ENCODE measurements at regions not wholly inside any gene's neighbourhood (a gene's known extent, or its start where the extent isn't known, plus 50 kb on each side); places are given as distances from the start of the nearest gene placed in this dataset.

DNA sequence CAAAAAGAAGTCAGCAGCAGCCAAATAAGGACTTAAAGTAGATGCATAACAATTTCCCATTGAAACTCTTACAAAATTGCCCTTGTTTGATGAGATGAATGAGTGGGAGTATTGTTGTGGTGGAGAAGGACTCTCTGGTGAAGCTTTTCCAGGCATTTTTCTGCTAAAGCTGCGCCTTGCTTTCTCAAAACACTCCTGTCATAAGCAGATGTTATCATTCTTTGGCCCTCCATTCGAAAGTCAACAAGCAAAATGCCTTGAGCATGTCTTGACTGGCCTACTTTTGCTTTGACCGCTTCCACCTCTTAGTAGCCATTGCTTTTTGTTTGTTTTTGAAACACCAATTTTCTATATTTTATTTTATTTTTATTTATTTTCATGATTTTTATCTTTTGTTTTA is 340.9 kb upstream of the FGF13 start:
- H4K20me1 ChIP-seq (ENCODE audit: insufficient read depth, low read length), result no peaks in the 10 kb centered on the region
- FAIRE-seq, result no peak
- in situ Hi-C loops (cut with HindIII; ENCODE audit: extremely low pct_ligation_motif_present, low pct_unique_long_range_greater_than_20kb), result no loop called here
- no peak overlapping the region for H3K4me3 ChIP-seq (replicated peaks in 1 of 3; ENCODE audit: insufficient read depth in 1 of 3, low read depth in 2 of 3, low read length in 3 of 3)
- no peak overlapping the region for H3K4me2 ChIP-seq (ENCODE audit: low read depth, low read length)
- POLR2A ChIA-PET, result no interaction called here
- 27% methylated on average over 3 of the region's 3 CpGs for WGBS (ENCODE audit: low lambda C conversion rate)
- DNase-seq (ENCODE audit: low spot score), result no peak
- no peak for TF ChIP-seq ZSCAN30 (CRISPR knock-in tag; IDR thresholded peaks at IDR 0.05)
- no peak for TF ChIP-seq HMG20A (CRISPR knock-in tag; IDR thresholded peaks at IDR 0.05; ENCODE audit: borderline replicate concordance)
- no peak for TF ChIP-seq HOXA9 (CRISPR knock-in tag; IDR thresholded peaks at IDR 0.05; ENCODE audit: borderline replicate concordance)
- H3K27me3 ChIP-seq (ENCODE audit: control insufficient read depth in 1 of 2, insufficient read depth in 2 of 2, low read length in 2 of 2), result no peaks in the 10 kb centered on the region
- no peaks in the 10 kb centered on the region for H3K36me3 ChIP-seq (replicated peaks in 1 of 2; ENCODE audit: control insufficient read depth in 1 of 2, insufficient read depth in 2 of 2, low read length in 2 of 2)
- no peaks in the 10 kb centered on the region for H3K9me3 ChIP-seq (ENCODE audit: low read length)
- ATAC-seq, result no peak
- no peaks in the 10 kb centered on the region for H3K4me1 ChIP-seq (ENCODE audit: insufficient read depth, low read length)
- intact Hi-C loops (cut with micrococcal nuclease; ENCODE audit: unreplicated experiment), result no loop called here
- H2AFZ ChIP-seq (ENCODE audit: low read length), result no peak overlapping the region
- CTCF ChIA-PET (ENCODE audit: low intra/inter-chr PET ratio, low total read pairs), result no interaction called here
- no peak overlapping the region for H3K27ac ChIP-seq (ENCODE audit: extremely low read length, insufficient read depth, low read length)
- BruUV-seq (replicated peaks), result no TSS peak
- H3K79me2 ChIP-seq (ENCODE audit: insufficient read depth, low read length), result no peaks in the 10 kb centered on the region
- H3K9ac ChIP-seq (ENCODE audit: insufficient read depth, low read depth, low read length), result no peak overlapping the region

DNA sequence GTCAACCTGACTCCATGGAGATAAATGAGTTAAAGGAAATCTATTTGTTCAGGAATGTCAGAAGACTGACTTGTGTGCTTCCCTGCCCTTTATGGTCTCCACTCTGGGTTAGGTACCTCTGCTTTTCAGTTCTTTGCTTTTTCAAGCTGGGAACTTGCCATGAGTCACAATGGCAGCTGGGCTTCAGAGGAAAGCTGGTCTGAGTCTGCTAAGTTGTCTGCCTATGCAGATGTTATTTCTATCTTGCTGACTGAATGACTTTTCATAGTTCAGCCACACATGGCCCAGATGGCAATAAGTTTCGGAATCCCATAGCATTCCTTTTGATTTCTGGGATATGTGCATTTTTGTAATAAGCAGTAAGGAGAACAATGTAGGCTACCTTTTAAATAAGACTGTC is 337.9 kb upstream of the FGF13 start:
- FAIRE-seq (no peak), DNase-seq (ENCODE audit: low spot score) (no peak), ATAC-seq (no peak)
- no TSS peak for BruUV-seq (replicated peaks)
- in situ Hi-C loops (cut with HindIII; ENCODE audit: extremely low pct_ligation_motif_present, low pct_unique_long_range_greater_than_20kb), result no loop called here
- Histone ChIP-seq H2AFZ (ENCODE audit: low read length) (no peak overlapping the region), H3K27me3 (ENCODE audit: control insufficient read depth in 1 of 2, insufficient read depth in 2 of 2, low read length in 2 of 2) (no peaks in the 10 kb centered on the region), H3K4me2 (ENCODE audit: low read depth, low read length) (no peak overlapping the region), H3K9me3 (ENCODE audit: low read length) (no peaks in the 10 kb centered on the region; the same call in 1 of the 2 replicates), H3K4me3 (replicated peaks in 1 of 3; ENCODE audit: insufficient read depth in 1 of 3, low read depth in 2 of 3, low read length in 3 of 3) (no peak overlapping the region), H3K36me3 (replicated peaks in 1 of 2; ENCODE audit: control insufficient read depth in 1 of 2, insufficient read depth in 2 of 2, low read length in 2 of 2) (no peaks in the 10 kb centered on the region), H3K9ac (ENCODE audit: insufficient read depth, low read depth, low read length) (no peak overlapping the region), H3K27ac (ENCODE audit: extremely low read length, insufficient read depth, low read length) (no peak overlapping the region), H3K4me1 (ENCODE audit: insufficient read depth, low read length) (no peaks in the 10 kb centered on the region), H4K20me1 (ENCODE audit: insufficient read depth, low read length) (no peaks in the 10 kb centered on the region), H3K79me2 (ENCODE audit: insufficient read depth, low read length) (no peaks in the 10 kb centered on the region)
- TF ChIP-seq, protein P1, sequence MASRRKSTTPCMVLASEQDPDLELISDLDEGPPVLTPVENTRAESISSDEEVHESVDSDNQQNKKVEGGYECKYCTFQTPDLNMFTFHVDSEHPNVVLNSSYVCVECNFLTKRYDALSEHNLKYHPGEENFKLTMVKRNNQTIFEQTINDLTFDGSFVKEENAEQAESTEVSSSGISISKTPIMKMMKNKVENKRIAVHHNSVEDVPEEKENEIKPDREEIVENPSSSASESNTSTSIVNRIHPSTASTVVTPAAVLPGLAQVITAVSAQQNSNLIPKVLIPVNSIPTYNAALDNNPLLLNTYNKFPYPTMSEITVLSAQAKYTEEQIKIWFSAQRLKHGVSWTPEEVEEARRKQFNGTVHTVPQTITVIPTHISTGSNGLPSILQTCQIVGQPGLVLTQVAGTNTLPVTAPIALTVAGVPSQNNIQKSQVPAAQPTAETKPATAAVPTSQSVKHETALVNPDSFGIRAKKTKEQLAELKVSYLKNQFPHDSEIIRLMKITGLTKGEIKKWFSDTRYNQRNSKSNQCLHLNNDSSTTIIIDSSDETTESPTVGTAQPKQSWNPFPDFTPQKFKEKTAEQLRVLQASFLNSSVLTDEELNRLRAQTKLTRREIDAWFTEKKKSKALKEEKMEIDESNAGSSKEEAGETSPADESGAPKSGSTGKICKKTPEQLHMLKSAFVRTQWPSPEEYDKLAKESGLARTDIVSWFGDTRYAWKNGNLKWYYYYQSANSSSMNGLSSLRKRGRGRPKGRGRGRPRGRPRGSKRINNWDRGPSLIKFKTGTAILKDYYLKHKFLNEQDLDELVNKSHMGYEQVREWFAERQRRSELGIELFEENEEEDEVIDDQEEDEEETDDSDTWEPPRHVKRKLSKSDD (CRISPR knock-in tag; IDR thresholded peaks at IDR 0.05; ENCODE audit: low read depth), result no peak
- ChIA-PET CTCF (ENCODE audit: low intra/inter-chr PET ratio, low total read pairs) (no interaction called here), POLR2A (no interaction called here)
- intact Hi-C loops (cut with micrococcal nuclease; ENCODE audit: unreplicated experiment), result no loop called here
- WGBS (ENCODE audit: low lambda C conversion rate), result 13% methylated on average over 1 of the region's 1 CpG

All from HepG2 (cell line).